ENCODE measurements at regions not wholly inside any gene's neighbourhood (a gene's known extent, or its start where the extent isn't known, plus 50 kb on each side); places are given as distances from the start of the nearest gene placed in this dataset.

DNA sequence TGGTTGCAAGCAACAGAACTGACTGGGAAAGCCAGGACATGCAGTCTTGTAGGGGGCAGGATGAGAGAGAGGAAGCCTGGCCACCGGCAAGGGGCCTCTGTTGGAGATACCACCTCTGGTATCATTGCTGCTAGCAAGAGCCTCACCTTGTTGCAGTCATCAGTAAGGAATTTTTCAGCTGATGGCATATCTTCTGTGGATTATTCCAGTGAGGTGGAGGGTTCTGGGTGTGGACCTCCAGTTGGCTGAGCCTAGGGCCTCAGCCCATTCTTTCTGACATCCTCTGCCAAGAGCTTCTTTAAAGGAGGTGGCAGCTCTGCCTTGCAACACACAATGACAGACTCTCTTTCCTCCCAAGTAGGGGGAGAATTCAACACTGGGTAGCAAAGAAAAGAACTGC lies 128.9 kb downstream of the AQP9 start:
- TF ChIP-seq ZC3H10 (CRISPR knock-in tag; IDR thresholded peaks at IDR 0.05) = no peak
- TF ChIP-seq RARB (CRISPR knock-in tag; IDR thresholded peaks at IDR 0.05) = no peak
- TF ChIP-seq ZNF565 (CRISPR knock-in tag; conservative IDR thresholded peaks at IDR 0.05; ENCODE audit: low read depth) = no peak
- no peak for TF ChIP-seq ZFP3 (CRISPR knock-in tag; IDR thresholded peaks at IDR 0.05)
- no peak for TF ChIP-seq GLIS3 (CRISPR knock-in tag; IDR thresholded peaks at IDR 0.05)
- TF ChIP-seq ISL1 (CRISPR knock-in tag; IDR thresholded peaks at IDR 0.05) = no peak
- TF ChIP-seq OSR1 (CRISPR knock-in tag; IDR thresholded peaks at IDR 0.05) = no peak
- no peak for TF ChIP-seq TCF4 (CRISPR knock-in tag; IDR thresholded peaks at IDR 0.05; ENCODE audit: borderline replicate concordance)
- TF ChIP-seq POU6F1 (CRISPR knock-in tag; IDR thresholded peaks at IDR 0.05; ENCODE audit: borderline replicate concordance, low read depth) = no peak
- TF ChIP-seq, protein P1, sequence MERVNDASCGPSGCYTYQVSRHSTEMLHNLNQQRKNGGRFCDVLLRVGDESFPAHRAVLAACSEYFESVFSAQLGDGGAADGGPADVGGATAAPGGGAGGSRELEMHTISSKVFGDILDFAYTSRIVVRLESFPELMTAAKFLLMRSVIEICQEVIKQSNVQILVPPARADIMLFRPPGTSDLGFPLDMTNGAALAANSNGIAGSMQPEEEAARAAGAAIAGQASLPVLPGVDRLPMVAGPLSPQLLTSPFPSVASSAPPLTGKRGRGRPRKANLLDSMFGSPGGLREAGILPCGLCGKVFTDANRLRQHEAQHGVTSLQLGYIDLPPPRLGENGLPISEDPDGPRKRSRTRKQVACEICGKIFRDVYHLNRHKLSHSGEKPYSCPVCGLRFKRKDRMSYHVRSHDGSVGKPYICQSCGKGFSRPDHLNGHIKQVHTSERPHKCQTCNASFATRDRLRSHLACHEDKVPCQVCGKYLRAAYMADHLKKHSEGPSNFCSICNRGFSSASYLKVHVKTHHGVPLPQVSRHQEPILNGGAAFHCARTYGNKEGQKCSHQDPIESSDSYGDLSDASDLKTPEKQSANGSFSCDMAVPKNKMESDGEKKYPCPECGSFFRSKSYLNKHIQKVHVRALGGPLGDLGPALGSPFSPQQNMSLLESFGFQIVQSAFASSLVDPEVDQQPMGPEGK (CRISPR knock-in tag; IDR thresholded peaks at IDR 0.05; ENCODE audit: borderline replicate concordance) = no peak
- no peak for TF ChIP-seq PPARA (CRISPR knock-in tag; IDR thresholded peaks at IDR 0.05; ENCODE audit: borderline replicate concordance)
- no peak for TF ChIP-seq BACH2 (CRISPR knock-in tag; IDR thresholded peaks at IDR 0.05; ENCODE audit: borderline replicate concordance)
- TF ChIP-seq, protein P2, sequence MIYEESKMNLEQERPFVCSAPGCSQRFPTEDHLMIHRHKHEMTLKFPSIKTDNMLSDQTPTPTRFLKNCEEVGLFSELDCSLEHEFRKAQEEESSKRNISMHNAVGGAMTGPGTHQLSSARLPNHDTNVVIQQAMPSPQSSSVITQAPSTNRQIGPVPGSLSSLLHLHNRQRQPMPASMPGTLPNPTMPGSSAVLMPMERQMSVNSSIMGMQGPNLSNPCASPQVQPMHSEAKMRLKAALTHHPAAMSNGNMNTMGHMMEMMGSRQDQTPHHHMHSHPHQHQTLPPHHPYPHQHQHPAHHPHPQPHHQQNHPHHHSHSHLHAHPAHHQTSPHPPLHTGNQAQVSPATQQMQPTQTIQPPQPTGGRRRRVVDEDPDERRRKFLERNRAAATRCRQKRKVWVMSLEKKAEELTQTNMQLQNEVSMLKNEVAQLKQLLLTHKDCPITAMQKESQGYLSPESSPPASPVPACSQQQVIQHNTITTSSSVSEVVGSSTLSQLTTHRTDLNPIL (CRISPR knock-in tag; IDR thresholded peaks at IDR 0.05; ENCODE audit: low read depth) = no peak
- TF ChIP-seq ZFP30 (CRISPR knock-in tag; IDR thresholded peaks at IDR 0.05) = no peak
